ENCODE measurements at regions not wholly inside any gene's neighbourhood (a gene's known extent, or its start where the extent isn't known, plus 50 kb on each side); places are given as distances from the start of the nearest gene placed in this dataset.

- Histone ChIP-seq H2BK15ac (ENCODE audit: low read depth, low read length) (no peak overlapping the region), H4K5ac (ENCODE audit: insufficient read length, low read depth, low read length) (no peak overlapping the region), H4K91ac (ENCODE audit: insufficient read length, low read depth, low read length) (no peak overlapping the region), H3K56ac (ENCODE audit: insufficient read length, low read depth, low read length) (no peak overlapping the region), H4K8ac (replicated peaks; ENCODE audit: insufficient read length, low read depth, low read length) (no peak overlapping the region), H4K20me1 (ENCODE audit: control insufficient read depth, insufficient read depth, insufficient read length) (no peaks in the 10 kb centered on the region), H3K27ac (ENCODE audit: insufficient read length, low read depth, low read length) (no peak overlapping the region), H3K9ac (ENCODE audit: extremely low read depth, insufficient read length, low read length) (no peak overlapping the region), H3T11ph (ENCODE audit: low read length) (no peak overlapping the region), H2BK20ac (ENCODE audit: low read depth, low read length, poor library complexity, severe bottlenecking) (no peak overlapping the region), H2AFZ (ENCODE audit: low read length) (no peak overlapping the region), H2BK5ac (ENCODE audit: insufficient read length, low read length) (no peak overlapping the region), H3K4ac (ENCODE audit: low read depth, low read length) (no peak overlapping the region), H3K18ac (ENCODE audit: insufficient read length, low read depth, low read length) (no peak overlapping the region), H3K9me3 (ENCODE audit: control insufficient read depth, low read depth, low read length) (no peaks in the 10 kb centered on the region), H2BK12ac (ENCODE audit: insufficient read length, low read depth, low read length) (no peak overlapping the region), H2BK120ac (ENCODE audit: low read depth, low read length, poor library complexity, severe bottlenecking) (no peak overlapping the region), H3K23me2 (ENCODE audit: insufficient read length, low read depth, low read length, poor library complexity, severe bottlenecking) (no peaks in the 10 kb centered on the region), H3K4me1 (ENCODE audit: insufficient read depth, low read length) (no peaks in the 10 kb centered on the region), H2AK5ac (ENCODE audit: insufficient read length, low read length) (no peak overlapping the region), H3K23ac (ENCODE audit: insufficient read length, low read depth, low read length) (no peak overlapping the region), H3K79me2 (ENCODE audit: insufficient read depth, low read length) (no peaks in the 10 kb centered on the region), H3K79me1 (ENCODE audit: insufficient read depth, low read depth, low read length, poor library complexity, severe bottlenecking) (no peaks in the 10 kb centered on the region), H3K14ac (ENCODE audit: insufficient read depth, low read length) (no peak overlapping the region), H3K4me2 (ENCODE audit: insufficient read depth, insufficient read length, low read length) (no peak overlapping the region), H3K27me3 (ENCODE audit: insufficient read depth, low read length) (no peaks in the 10 kb centered on the region)
- Mint-ChIP-seq H3K27me3 (ENCODE audit: low read depth) (peaks cover 6% of the 10 kb centered on the region; the same call in 1 of the 2 replicates), H3K27ac (no peak overlapping the region), H3K4me3 (no peak overlapping the region), H3K36me3 (ENCODE audit: insufficient read depth in 1 of 3, low read depth in 3 of 3) (no peaks in the 10 kb centered on the region), H3K4me1 (no peaks in the 10 kb centered on the region), H3K9me3 (no peaks in the 10 kb centered on the region)
- DNase-seq = no peak
- TF ChIP-seq CTCF (conservative IDR thresholded peaks at IDR 0.05) = no peak
These were observed 155.8 kb upstream of the HAND2 start for GRCh38 chr4:173685831-173686210.
